ENCODE measurements at regions not wholly inside any gene's neighbourhood (a gene's known extent, or its start where the extent isn't known, plus 50 kb on each side); places are given as distances from the start of the nearest gene placed in this dataset.
"Not testable (repeated sequence)": the region's sequence is repeated elsewhere in the genome, so short reads cannot be mapped to it uniquely, and the experiment has no call there.

DNA sequence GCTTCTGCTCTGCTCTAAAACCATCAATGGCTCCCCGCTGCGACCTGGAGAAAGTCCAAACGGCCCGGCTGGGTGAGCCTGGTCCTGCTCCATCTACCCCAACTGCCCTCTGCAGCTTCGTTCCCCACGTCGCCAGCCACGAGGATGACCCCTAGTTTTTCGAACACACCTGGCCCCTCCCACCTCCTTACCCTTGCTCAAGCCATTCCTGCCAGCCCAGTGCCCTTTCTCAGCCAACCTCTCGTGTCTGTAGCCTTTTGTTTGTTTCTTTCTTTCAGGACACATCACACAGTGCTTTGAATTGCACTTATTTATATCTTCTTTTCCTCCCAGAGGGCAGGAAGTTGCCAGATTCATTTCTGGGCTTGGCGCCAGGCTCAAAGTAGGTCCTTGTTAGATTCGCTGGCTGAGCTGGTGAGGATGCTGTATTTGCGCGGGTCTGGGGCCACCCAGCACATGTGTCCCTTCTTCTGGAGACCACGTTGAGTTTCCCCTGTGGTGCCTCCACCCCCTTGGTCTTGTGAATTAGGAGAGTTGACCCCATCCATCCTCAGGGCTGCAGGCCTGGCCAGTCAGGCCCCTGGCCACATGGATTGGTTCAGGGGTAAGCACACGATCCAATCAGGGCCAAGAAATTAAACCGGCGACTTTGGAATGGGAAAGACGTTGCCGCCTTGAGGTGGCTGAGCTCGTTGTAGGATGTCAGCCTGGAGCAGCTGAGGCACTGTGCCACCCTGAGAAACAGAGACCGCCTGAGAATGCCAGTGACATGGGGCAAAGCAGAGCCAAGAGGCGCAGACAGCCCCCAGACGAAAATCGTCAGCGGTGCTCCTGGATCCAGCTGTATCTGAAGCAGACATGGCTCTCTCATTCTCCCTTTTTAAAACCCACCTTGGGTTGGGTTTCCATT, 156.0 kb downstream of the CEBPB start:
- DNase-seq, result peak; percentile 46

DNA sequence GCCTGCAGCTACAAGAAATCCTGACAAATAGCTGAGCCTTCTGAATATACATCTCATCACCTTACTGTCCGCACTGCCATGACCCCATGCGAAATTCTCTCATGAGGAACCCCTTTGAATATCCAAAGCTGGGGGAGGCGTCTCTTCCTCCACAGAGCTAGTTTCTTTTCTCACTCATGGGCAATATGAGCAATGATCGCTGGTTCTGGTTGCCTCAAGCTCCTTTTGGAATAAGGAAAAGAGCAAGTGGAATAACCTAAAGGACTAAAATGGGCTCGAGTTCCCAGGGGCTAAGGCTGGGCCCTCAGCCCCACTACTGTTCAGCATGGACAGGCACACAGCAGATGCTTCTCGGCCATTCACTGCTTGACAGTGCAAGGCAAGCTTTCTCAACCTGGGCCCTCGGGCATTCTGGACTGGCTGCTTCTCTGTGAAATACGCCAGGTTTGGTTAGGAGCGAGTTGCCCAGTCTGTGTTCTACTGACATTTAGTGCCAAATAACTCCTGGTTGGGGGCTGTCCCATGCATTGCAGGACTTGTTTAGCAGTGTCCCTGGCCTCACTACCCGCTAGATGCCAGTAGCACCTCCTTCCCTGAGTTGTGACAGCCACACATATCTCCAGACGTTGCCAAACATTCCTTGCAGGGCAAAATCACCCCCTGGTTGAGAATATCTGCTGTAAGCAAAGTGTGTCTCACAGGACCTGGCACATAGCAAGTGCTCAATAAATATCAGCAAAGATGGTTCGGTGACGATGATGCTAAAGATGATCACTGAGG, 156.8 kb downstream of the CEBPB start:
- DNase-seq, result no peak

DNA sequence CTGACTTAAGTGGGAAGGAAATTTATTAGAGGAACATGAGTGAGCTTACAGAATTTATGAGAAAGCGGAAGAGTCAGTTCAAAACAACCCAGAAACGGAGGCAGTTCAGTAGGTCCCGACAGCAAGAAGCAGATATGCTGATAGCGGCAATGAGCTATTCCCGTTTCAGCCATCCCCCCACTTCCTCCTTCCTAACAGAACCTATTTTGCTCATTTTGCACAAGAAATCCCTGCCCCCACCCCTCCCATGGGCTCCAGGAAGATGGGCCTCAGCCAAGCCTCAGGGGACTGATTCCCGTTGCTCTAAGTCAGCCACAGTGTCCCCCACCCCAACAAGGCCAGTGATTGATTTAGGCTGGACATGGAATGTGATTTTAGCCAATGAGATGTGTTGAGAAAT, 157.5 kb downstream of the CEBPB start:
- DNase-seq, result peak; percentile 80

DNA sequence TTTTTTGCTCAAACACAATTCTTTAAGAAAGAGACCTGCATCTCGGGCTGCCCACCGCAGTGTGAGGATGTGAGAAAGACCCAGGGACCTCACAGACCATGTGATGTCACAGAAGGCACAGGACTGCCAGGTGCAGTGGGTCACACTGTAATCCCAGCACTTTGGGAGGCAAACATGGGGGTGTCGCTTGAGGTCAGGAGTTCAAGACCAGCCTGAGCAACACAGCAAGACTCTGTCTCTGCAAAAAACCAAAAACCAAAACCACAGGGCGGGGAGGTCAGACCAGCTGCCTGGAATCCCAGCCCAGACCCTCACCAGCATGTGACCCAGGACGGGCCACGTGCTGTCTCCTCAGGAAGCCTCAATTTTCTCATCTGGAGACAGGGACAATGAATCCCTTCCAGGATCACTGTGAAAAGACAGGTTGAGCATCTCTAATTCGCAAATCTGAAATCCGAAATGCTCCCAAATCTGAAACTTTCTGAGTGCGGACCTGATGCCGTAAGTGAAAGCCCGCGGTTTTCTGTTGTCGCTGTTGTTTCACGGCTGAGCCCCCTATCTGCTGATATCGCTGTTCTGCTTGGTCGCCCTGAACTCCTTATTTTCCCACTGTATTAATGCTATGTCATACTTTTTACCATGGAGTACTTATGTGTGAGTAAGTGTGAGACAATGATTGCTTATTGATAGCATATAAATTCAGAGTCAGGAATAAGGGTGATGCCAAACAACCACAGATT, 159.5 kb upstream of the PTPN1 start:
- no peak for DNase-seq

DNA sequence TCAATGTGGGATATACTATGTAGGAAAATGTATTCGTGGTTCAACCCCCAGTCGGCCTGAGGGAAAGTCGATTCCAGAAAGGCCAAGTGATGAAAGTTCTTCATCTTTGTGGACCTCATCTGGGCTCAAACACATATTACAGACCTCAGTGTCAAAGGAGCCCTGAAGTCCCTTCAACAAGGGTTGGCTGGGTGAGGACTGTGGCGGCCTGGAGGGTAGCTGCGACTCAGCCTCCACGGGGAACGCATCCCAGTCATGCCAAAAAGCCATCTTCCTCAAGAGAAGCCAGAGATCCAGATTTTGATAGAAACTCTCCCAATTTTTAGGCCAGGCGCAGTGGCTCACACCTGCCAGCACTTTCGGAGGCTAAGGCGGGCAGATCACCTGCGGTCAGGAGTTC, 158.6 kb upstream of the PTPN1 start:
- DNase-seq, result no peak

DNA sequence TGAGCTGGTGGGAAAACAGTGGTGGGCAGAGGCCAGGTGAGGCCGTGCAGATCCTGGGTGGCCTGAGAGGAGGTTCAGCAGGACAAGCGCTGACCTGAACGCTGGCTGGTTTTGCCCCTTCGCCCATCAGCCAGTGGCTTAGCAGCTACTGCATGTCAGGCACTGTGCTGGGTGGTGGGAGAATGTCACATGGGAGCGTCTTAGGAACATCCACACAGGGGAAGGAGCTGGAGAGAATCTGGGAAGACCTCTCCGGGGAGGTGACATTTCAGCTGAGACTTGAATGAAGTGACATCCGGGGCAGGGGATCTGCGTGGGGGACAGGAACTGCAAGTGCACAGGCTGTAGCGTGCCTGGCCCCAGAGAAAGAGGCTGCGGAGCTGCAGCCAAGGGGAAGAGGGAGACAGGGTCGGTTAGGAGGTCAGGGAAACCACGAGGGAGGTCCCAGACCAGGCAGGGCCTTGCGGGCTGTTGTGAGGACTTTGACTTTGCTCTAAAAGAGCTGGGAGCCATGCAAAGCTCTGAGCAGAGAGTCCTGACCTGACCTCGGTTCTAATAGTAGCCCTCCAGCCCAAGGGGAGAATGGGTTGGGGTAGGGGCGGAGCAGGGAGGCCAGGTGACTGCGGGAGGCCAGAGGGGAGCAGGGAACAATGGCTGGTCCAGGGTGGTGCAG, 156.8 kb upstream of the PTPN1 start:
- DNase-seq, result peak; percentile 32

DNA sequence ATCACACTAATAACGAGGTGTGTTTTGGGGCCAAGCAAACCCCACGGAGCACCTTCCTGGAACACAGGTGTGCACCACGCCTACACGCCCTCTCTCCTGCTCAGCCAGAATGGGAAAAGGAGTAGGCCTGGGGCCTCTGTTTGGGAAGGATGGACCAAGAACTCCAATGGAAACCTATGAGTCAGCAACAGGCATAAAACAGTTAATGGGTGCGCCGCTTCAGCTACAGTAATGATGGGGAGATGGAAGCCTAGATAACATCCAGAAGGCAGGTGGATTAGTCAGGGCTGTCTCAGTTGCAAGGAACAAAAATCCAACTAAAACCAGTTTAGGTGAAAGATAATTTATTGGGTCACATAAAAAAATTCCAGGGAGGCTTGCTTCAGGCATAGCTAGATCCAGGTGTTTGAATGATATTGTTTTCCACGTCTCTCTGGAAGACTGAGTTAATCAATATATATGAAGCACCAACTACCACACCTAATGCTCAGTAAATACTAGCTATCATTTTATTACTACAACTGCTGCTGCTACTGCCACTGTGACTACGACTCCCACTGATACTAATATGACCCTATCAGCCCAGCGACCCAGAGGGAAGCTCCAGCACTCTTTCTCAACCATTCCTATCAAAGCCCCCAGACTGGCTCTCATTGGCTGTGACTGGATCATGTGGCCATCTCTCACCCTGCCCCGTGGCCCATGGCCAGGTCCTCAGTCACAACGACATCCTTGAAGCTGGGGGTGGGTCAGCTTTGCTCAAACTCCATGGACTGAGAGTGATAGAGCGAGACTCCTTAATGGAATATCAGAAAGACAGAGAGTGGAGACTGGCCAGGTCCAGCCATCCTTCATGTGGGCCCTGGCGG, 155.2 kb upstream of the PTPN1 start:
- DNase-seq, result no peak

DNA sequence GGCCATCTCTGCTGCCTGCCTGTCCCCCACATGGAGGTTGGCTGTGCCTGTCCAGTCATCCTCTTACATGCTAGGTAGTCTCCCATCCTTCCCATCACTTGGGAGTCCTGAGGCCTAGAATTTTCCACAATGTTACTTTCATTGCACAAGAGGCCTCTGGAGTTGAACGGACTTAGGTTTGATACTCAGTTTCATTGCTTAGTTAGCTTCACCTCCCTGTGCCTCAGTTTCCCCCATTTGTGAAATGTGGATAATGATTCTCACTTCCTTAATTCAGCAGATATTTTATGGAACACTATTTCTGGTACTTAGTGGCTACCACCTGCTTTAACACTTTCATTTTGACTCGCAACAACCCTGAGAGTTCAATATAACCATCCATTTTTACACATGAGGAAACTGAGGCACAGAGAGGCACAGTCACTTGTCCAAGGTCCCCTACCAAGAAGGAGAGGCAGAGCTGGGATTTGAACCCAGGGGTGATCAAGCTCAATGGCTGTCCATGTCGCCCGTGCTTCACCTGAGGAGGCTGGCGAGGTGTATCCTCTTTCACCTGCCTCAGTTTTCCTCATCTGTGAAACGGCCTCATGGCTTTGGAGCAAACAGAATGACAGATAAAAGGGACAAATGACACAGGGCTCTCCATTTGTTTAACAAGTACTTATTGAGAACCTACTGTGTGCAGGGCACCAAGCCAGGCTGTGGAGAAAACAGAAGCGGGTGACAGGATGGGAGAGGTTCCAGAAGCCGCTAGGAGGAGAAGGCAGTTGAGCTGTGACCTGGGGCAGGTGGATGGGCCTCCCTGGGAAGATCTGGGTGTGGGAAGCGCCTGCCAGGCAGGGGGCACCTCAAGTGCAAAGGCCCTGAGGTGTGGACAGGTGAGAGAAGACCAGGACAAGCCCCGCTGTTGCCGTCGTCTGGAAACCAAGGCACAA, 154.3 kb upstream of the PTPN1 start:
- DNase-seq, result no peak

DNA sequence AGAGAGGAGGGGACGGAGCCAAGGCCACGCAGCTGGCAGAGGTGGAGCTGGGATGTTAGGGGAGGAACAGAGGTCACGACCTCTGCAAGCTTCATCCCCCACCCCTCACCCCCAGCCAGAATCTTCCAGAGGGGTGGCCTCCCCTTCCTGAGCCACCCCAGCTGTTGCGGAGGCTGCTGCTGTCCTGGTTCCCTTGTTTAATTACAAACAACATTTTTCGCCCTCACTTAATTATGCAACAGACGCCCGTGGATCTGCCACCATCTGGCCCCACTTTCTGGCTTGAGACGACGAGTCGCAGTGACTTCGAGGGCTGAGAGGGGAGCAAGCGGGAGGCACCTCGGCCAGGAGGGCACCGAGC, 153.7 kb upstream of the PTPN1 start:
- no peak for DNase-seq

DNA sequence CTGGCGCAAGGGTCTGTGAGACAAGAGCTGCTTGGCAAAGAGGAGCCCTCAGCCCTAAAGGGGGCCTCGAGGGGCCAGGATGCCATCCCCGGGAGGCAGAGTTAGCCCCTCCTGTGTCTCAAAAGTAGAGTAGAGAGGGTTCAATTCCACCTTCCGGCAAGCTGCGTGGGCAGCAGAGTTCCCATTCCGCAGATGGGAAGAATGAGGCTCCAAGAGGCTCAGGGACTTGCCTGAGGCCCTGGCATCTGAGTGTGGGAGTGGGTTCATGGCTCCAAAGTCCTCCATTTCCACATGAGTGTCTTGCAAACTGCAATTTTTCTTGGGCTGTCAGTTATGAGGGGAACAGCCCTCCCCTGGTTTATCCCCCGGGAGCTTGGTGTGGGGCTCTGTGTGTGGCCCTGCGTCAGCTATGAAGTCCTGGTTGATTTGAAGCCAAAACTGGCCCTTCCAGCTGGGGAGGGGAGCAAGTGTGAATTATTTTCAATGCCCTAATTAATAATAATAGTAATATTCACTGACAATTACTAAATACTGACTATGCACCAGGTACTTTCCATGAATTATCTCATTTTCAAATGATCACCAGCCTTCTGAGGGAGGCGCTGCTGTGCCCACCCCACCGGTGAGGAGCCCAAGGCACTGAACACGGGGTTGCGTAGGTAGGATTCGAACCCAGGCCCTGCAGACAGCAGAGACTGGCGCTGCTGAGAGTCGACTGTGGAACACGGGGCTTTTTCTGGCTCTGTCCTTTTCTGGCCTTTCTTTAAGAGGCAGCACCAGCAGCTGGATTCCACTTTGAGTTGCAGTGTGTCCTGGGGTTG, 153.0 kb upstream of the PTPN1 start:
- DNase-seq, result no peak

DNA sequence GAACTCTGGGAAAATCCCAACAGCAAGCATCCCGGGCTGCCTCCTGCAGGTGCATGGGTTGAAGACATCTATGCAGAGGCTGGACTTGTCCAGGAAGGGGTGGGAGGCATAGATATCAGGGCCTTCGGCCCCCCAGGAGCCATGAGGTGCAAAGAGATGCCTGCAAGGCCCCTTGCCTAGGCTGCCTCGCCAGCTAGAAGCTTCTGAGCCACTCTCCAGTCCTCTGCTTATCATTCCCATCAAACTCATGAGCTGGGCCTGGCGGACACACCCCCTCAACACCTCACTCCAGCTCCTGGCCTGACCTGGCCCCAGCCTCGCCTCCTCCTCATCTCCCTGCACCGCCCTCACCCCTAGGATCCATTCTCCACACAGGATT, 152.4 kb upstream of the PTPN1 start:
- no peak for DNase-seq

DNA sequence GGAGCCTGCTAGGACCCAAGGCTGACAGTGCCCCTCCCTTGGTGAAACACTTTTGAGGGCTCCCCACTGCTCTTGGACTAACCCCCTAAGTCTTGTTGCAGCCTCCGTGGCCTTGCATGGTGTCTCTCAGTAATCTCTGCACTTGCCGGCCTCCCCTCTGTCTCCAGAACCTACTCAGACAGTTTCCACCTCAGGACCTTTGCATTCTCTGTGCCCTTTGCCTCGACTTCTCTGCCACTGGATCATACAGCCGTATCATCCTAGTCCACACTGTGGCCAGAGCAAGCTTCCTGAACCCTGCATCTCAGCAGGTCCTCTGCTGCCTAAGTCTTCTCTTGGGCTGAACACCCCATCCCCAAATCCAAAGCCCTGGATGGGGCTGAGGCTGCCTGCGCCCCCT, 152.0 kb upstream of the PTPN1 start:
- DNase-seq, result no peak

DNA sequence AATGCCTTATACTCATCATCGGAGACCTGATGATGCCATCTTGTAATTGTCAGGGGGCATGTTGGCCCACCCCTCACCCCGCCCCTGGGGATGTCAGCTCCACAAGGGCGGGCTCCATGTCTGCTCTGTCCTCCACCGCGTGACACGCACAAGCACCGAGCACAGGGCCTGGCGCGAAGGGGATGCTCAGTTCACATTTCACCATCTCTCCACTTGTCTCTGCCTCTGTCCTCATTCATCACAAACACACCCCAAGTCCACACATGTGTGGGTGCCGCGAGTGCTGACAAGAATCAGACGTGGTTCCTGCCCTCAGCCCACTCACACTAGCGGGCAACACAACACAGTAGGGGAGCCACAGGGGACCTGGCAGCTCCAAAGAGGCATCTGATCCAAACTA, 151.2 kb upstream of the PTPN1 start:
- DNase-seq, result no peak

DNA sequence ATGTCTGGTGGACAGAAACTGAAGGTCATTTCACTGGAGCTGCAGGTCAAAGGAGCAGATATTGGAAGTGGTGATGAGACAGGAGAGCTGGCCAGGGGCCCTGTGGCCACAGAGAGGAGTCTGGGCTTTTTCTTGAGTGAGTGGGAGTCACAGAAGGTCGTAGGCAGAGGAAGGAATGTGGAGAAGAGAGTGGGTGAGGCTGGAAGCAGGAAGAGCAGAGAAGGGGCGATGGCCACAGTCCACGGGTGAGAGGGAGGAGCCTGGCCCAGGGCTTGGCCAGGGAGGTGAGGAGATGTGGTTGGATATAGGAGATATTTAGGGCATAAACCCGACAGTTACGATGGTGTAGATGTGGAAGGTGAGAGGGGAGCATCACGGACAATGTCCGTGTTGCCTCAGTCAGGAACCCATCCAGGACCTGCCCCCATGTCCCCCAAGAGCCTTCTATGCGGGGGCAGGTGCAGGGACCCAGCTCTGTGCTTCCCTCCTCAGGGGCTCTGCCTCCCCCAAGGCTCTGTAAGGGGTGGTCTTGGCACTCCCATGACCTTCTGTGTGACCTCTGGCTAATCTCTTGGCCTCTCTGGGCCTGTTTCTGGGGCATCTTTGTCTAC, 150.5 kb upstream of the PTPN1 start:
- no peak for DNase-seq

DNA sequence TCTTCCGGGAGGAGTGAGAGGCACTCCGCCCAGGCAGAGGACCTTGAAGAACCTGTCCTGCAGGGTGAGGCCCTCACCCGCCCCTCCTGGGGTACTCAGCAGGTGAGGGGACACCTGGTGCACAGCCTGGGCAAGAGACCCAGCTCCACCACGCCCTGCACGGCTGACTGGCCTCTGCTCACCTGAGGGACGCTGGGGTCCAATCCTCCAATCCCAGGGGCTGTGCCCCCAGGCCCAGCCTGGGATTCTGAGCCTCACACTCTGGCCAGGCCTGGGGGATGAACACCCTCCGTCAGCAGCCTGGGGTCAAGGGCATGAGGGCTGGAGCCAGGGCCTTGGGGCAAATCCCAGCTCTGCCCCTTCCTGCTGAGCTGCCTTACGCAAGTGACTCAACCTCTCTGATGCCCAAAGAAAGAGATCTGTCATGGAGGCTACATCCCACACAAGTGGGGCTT, 149.9 kb upstream of the PTPN1 start:
- no peak for DNase-seq

DNA sequence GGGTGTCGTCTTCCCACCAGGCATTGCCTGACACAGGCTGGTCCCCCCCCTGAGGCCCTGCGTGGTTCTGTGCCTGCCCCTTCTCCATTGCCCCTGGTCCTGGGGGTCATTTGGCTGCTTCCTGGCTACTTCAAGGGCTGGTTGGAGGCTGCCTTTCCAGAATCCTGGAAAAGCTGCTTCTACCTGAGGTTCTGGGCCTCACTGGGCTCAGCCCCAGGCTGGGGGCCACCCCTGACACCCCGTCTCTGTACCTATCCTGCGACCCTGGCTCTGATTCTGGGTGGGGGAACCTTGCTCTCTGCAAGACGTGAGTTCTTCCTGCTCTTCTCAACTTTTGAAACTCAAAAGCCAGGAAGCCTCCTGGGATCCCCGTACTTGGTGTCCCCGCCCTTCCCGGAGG, 149.3 kb upstream of the PTPN1 start:
- no peak for DNase-seq

DNA sequence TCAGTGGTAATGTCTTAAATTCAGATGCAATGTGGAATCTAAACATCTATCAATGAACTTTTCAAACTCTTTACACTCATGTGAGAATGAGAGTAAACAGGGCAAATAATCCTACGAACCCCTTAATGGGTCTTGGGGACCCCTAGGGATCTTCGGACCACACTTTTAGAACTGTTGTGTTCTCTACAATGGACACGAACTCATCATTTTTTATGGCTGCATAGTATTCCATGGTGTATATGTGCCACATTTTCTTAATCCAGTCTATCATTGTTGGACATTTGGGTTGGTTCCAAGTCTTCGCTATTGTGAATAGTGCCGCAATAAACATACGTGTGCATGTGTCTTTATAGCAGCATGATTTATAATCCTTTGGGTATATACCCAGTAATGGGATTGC, 148.0 kb upstream of the PTPN1 start:
- not testable (repeated sequence) for DNase-seq

DNA sequence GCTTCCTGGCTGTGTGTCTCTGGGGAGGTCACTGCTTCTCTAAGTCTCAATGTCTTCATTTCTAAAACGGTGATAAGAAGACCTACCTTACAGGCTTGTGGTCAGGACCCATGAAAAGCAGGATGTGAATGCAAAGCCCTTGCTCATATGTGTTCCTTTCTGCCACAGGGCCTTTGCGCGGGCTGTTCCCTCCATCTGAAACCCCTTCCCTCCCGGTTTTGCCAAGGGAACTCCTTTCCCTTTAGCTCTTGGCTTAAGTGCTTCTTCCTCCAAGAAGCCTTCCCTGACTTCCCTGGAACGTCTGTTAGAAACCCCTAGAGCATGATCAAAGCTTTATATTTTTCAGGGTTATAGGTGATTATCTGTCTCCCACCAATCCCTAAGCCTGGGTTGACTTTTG, 147.2 kb upstream of the PTPN1 start:
- no peak for DNase-seq

DNA sequence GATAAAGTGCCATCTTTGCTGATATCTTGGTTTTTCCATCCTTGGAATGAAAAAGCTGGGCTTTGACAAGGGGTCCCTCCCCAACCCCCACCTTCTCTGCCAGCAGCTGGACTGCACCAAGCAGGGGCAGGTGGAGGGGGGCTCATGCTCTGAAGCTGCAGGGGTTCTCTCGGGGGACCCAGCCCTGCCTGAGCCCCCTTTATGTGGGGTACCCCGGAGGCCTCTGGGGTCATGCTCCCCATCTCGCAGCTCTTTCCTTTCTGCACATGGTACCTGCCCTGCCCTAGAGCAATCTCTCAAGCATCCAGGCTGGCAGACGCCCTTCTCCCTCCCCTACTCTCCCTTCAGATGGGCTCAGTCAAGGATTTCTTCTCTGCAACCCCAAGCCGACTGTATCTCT, 146.7 kb upstream of the PTPN1 start:
- no peak for DNase-seq
